Lower leg skin (tissue), 3 donors: ENCODE measurements at regions not wholly inside any gene's neighbourhood (a gene's known extent, or its start where the extent isn't known, plus 50 kb on each side); places are given as distances from the start of the nearest gene placed in this dataset.

Experiments
- CTCF ChIP-seq, 3 donors: fragments of 450-650 bp; IDR thresholded peaks; one replicate each; pipeline ENCODE4 v1.5.1; 2016; ENCODE audit warnings: antibody characterized with exemption in 3 of 3, mild to moderate bottlenecking in 3 of 3, moderate library complexity in 2 of 3
- POLR2A ChIP-seq, 2 donors: fragments of 450-650 bp; IDR thresholded peaks; one replicate each; pipeline ENCODE4 v1.6.1; 2016 to 2017; ENCODE audit warnings: antibody characterized with exemption in 2 of 2, mild to moderate bottlenecking in 1 of 2, moderate library complexity in 1 of 2

GRCh38 chr17:13117616-13118015 is 99.8 kb upstream of the ELAC2 start:
- no peak for TF ChIP-seq CTCF (IDR thresholded peaks at IDR 0.05)
- no peak for TF ChIP-seq POLR2A (IDR thresholded peaks at IDR 0.05)
